CD4-positive, alpha-beta T cell treated with Interleukin-2 at 100 ng/mL for 4 hours (primary cell): ENCODE measurements at regions not wholly inside any gene's neighbourhood (a gene's known extent, or its start where the extent isn't known, plus 50 kb on each side); places are given as distances from the start of the nearest gene placed in this dataset.

Source experiments
- DNase-seq: peaks from one replicate; pipeline ENCODE4 v3.0.0-alpha.2; 2020; ENCODE audit warnings: low spot score

DNA sequence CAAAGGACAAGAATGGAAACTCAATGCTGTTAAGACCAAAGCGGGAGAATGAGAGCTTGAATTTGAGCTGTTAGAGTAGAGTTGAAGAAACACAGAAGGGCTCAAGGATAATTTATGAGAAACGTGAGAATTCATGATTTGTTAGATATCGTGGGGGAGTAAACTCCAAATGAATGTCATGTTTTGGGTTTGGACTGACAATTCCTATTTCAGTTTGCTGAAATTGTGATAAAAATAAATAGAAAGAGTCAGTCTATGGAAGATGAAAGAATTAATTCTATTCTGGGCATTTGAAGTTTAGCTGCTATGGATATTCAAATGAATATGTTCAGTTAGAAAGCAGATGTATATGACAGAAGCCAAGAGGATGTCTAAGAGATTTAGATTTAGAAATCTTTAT lies 723.4 kb upstream of the PIK3C3 start:
- DNase-seq: no peak

DNA sequence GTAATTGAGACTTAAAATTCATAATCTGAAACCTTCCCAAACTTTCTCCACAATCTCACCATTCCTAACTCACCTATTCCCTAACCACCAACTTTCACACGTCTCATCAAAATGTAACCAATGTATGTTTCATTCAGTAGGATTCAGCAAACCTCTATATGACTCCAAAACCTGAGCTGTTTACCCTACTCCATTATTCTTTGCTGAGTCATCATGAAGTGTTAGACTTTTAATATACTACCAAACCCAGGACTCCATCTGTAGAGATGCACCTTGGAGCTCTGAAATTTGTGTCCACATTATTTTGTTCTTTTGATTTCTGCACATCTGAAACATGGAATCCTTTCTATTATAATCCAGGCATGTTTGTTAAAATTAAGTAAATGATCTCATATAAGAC lies 727.0 kb upstream of the PIK3C3 start:
- DNase-seq: no peak

GRCh38 chr18:41226911-41227310 lies 728.1 kb upstream of the PIK3C3 start:
- no peak for DNase-seq

GRCh38 chr18:41226186-41226585 lies 728.8 kb upstream of the PIK3C3 start:
- no peak for DNase-seq

DNA sequence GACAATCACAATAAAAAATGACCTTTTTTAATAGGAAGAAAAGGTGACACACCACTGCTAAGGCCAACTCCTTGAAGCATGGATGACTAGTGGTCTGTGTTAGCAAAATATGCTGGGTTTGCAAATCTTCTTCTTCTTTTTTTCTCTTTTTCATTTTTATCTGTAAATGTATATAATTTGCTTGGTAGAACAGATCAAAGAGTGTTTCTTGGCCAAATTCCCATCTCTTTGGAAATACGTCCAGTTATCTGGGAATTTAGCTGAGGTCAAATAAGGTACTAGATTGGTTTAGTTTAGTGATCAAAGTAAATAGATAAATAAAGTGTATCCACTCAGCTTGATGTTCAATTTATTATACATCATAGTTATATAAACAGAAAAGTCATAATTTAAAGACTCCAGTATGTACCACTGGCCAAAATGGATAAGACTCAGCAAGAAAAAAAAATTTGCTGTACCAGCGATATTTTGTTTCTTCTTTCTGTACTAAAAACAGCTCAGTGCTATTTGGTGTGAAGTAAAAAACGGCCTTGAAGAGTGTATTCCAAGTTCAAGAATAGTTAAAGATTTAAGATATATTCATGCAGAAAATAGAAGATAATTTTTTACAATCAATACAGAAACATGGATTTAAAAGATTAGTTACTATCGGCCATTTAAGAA lies 738.6 kb upstream of the PIK3C3 start:
- DNase-seq: no peak

DNA sequence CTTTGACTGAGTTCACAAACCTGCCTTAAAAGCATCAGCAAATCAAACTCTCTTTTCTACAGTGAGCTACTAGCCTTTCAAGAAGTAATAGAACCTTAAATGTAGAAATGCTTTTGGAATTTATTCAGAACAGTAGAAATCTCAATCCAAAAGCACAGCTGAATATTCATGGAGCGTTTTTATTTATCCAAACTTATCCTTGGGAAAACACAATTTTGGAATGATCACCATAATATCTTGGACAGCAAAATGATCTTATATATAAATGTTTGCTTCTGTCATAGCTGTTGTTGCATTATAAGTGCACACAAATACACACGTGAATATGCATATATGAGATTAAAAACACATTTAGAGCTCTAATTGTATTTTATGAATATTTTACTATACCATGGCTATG lies 747.3 kb upstream of the PIK3C3 start:
- DNase-seq: no peak

GRCh38 chr18:41206341-41206830 lies 748.6 kb upstream of the PIK3C3 start:
- DNase-seq: no peak

- no peak for DNase-seq
These were observed 755.8 kb upstream of the PIK3C3 start for GRCh38 chr18:41199212-41199611.

- no peak for DNase-seq
These were observed 757.1 kb upstream of the PIK3C3 start for GRCh38 chr18:41197967-41198366.

DNA sequence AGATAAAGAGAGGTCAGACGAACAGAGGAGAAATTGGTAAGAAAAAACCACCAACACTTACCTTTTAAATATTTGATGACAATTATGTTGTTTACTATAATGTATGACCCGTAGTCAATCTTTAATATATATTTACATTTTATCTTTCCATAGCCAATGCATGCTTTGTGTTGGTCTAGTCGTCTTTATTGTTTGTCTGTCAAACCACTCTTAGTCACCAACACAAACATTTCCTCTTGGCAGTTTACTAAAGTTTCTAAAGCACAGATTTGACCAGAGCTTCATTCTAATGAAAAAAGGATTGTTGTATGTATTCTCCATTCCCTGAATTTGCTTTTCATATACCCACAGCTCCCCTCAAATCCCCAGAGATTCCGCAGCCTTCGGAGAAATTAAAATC lies 784.7 kb upstream of the PIK3C3 start:
- DNase-seq: no peak

- DNase-seq: no peak
These were observed 789.4 kb upstream of the PIK3C3 start for GRCh38 chr18:41165625-41166024.

DNA sequence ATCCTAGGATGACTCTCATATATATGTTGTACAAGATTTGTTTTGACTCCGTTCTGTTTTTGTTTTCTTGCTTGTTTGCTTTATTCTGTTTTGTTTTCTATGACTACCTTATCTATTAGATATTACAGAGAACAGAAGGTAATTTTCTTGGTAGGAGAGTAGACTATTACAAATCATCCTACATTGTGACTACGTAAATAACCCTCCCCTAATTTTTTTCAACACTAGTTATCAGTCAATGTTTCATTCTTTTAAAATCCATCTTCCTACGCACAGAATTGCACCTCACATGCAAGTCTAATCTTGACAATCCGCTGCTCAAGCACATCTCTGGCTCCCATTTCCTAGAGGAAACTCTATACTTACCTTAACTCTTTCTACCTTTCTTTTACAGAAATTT lies 792.3 kb upstream of the PIK3C3 start:
- DNase-seq: no peak

DNA sequence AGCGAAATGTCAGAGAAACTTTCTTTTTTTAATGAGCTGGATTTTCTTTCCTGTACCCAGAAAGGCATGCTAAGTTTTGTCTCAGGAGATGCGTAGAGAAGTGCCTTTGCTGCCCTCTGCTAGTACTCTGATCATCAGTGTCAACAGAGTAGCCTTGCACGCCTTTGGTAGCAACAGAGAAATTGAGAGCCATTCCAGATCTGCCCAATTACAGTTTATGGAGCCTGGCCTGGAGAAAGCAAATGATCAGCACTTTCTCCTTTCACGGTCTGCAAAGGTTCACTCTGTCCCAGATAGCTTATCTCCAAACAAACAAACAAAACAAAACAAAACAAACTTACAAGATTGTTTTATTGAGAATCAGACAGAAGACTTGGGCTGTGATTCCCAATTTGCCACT lies 792.8 kb upstream of the PIK3C3 start:
- no peak for DNase-seq

DNA sequence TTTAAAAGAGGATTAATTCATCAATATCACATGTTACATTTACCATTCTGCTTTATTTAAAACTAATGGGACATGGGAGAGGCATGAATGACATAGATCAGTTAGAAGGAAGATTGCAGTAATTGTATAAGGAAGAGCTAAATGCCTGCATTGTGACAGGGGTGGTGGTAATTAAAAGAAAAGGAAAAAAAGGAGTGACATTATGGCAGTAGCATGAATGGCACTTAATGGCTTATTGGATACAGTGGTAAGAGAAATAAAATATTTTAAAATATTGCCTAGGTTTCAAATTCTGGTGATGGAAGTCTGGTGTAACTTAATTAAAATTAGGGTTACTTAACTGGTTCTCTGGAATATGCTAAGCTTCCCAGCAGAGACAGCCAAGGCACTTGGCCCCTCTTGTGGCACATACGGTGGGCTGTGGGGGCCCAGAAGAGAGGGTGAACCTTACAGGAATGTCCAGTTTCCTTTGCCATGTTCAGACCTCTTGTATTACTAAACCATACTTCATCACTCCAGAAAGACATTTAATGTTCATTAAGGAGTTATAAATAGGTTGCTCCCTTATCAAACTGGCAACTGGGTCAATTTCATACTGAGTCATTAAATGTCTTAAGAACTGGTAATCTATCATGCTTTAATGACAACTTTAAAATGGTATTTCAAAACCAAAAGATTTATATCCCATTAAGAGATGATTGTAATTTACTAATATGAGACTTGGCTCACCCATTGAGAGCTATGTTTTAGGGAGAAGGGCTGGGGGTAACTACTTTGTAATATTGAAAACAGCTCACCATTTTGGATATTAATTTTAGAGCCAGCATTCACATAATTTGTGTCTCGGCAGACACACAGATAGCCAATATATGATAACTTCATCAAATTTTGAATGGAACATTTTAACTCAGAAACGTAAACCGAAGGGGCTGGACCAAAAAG lies 798.9 kb upstream of the PIK3C3 start:
- DNase-seq: no peak

GRCh38 chr18:41155025-41155424 lies 800.0 kb upstream of the PIK3C3 start:
- DNase-seq: no peak

GRCh38 chr18:41153871-41154270 lies 801.2 kb upstream of the PIK3C3 start:
- DNase-seq: no peak

DNA sequence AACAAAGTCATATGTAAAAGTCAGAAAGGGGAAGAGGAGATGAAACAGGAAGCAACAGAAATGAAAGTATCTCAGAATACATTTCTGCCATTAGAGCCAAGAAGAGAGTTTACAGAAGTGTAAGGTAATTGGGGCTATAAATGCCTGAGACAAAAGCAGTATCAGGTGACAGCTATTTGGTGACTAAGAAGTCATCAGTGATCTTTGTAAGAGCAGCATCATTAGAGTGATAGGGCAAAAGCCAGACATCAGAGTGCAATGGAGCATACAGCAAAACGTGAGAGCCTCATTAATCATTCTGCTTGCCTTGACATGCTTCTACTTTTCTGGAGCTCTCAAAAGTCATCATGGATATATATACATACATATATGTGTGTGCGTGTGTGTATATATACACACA lies 804.7 kb upstream of the PIK3C3 start:
- DNase-seq: no peak

GRCh38 chr18:41146301-41146700 lies 808.7 kb upstream of the PIK3C3 start:
- no peak for DNase-seq

- no peak for DNase-seq
These were observed 809.5 kb upstream of the PIK3C3 start for GRCh38 chr18:41145516-41145915.

DNA sequence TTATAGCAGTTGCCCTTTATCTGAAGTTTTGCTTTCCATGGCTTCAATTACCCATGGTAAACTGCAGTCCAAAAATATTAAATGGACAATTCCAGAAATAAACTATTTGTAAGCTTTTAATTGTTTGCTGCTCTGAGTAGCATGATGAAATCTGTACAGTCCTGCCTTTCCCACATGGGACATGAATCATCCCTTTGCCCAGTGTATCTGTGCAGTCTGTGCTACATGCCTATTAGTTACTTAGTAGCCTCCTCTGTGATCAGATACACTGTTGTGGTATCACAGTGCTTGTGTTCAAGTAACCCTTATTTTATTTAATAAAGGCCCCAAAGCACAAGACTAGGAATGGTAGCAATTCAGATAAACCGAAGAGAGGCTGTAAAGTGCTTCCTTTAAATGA lies 810.6 kb upstream of the PIK3C3 start:
- no peak for DNase-seq

DNA sequence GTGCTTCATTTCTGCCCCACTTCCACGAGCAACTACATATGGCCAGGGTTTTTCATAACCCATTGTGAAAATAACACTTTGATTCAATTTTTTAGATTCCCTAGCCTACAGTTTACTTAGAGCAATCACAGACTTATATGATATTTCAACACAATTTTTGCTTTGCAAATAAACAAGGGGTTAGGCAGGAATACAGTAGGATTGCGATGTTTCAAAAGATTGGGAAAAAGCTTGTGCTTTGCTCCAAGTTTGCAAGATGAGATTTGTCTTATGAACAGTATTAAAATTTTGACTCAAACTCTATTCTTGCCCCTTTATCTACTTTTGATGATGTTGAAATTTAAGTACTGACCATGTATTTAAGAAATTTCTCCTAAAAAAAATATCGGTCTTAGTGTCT lies 814.5 kb upstream of the PIK3C3 start:
- no peak for DNase-seq

DNA sequence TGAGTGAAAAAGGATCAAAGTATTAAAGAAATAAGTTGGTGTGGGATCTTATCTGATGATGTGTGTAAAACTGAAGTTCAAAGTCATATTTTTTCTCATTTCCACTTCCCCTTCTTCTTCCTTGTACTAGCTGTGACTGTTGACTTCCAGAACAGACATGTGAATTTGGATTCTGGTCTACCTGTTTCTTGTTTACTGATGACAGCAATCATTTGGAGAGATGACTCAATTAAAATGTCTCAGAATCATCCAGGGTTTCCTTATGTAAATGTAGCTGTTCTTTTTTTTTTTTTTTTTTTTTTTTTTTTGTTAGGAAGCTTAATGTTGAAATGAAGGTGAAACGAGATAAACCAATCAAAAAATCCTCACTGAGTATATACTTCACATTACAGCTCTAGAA lies 819.9 kb upstream of the PIK3C3 start:
- no peak for DNase-seq

- no peak for DNase-seq
These were observed 820.6 kb upstream of the PIK3C3 start for GRCh38 chr18:41134426-41134825.
